ENCODE measurements at regions not wholly inside any gene's neighbourhood (a gene's known extent, or its start where the extent isn't known, plus 50 kb on each side); places are given as distances from the start of the nearest gene placed in this dataset.

DNA sequence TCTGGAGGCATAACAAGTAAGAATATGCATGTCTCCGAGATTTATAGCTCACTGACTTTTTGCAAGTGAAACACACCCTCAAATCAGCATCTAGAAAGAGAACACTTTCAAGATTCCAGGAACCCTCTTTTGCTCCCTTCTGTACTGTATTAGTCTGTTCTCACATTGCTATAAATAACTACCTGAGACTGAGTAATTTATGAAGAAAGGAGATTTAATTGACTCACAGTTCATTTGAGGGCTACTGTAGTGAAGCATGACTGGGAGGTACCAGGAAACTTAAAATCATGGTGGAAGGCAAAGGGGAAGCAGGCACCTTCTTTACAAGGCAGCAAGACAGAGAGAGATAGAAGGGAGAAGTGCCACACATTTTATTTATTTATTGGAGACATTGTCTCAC lies 269.9 kb downstream of the UTRN start:
- FAIRE-seq (no peak), DNase-seq (ENCODE audit: low spot score) (no peak), ATAC-seq (no peak)
- Histone ChIP-seq H3K9me3 (ENCODE audit: low read length) (no peaks in the 10 kb centered on the region), H3K27me3 (ENCODE audit: control insufficient read depth in 1 of 2, insufficient read depth in 2 of 2, low read length in 2 of 2) (no peaks in the 10 kb centered on the region), H4K20me1 (ENCODE audit: insufficient read depth, low read length) (no peaks in the 10 kb centered on the region), H3K4me1 (ENCODE audit: insufficient read depth, low read length) (0 out of 2 replicates have a peak, but pooled peaks cover 7% of the 10 kb centered on the region), H2AFZ (ENCODE audit: low read length) (no peak overlapping the region), H3K79me2 (ENCODE audit: insufficient read depth, low read length) (no peaks in the 10 kb centered on the region), H3K27ac (ENCODE audit: extremely low read length, insufficient read depth, low read length) (no peak overlapping the region), H3K4me3 (replicated peaks in 1 of 3; ENCODE audit: insufficient read depth in 1 of 3, low read depth in 2 of 3, low read length in 3 of 3) (no peak overlapping the region), H3K9ac (ENCODE audit: insufficient read depth, low read depth, low read length) (no peak overlapping the region), H3K4me2 (ENCODE audit: low read depth, low read length) (no peak overlapping the region), H3K36me3 (replicated peaks in 1 of 2; ENCODE audit: control insufficient read depth in 1 of 2, insufficient read depth in 2 of 2, low read length in 2 of 2) (peaks cover 26 to 77% of the 10 kb centered on the region in 2 experiments)
- in situ Hi-C loops (cut with HindIII; ENCODE audit: extremely low pct_ligation_motif_present, low pct_unique_long_range_greater_than_20kb), result no loop called here
- POLR2A ChIA-PET, result no interaction called here
- intact Hi-C loops (cut with micrococcal nuclease; ENCODE audit: unreplicated experiment), result no loop called here
- CTCF ChIA-PET (ENCODE audit: low intra/inter-chr PET ratio, low total read pairs), result no interaction called here
- 95% methylated on average over 1 of the region's 1 CpG for WGBS (ENCODE audit: low lambda C conversion rate)
- BruUV-seq (replicated peaks), result no TSS peak
- no peak for TF ChIP-seq MIXL1 (CRISPR knock-in tag; IDR thresholded peaks at IDR 0.05)

DNA sequence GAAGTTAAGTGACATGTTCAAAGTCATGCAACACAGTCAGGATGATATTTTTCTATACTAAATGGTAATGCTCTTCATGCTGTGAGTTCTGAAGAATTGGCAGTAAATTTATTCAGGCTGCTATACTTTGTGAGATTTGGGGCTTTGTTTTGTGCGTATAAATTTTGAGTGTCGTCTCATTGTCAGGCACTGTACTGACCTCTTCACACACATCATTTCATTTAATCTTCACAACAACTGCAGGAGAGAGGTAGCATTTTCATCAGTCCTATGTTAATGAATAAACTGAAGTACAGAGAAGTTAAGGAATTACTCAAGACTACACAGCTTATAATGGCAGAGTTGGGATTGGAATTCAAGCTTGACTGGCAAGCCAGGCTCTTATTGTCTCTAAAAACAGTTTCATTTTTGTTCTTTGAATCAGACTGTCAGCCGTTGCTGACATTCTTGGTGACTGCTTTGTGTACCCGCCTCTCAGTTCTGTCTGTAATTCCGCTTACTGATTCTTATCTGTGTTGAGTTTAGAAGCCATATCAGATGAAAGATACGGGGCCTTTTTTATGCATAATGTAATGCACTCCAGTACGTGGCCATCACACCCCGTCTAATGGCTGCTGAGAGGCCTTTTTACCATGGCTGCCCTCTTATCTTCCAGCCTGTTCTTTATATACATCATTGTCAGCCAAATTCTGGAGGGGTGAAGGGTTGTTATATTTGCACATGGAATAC lies 274.9 kb downstream of the UTRN start:
- DNase-seq (ENCODE audit: low spot score) (peak; percentile 35), ATAC-seq (no peak; the same call in 1 of the 3 replicates), FAIRE-seq (no peak)
- no peak overlapping the region for H3K9ac ChIP-seq (ENCODE audit: insufficient read depth, low read depth, low read length)
- peaks cover 21 to 66% of the 10 kb centered on the region in 2 experiments for H3K36me3 ChIP-seq (replicated peaks in 1 of 2; ENCODE audit: control insufficient read depth in 1 of 2, insufficient read depth in 2 of 2, low read length in 2 of 2)
- H3K27me3 ChIP-seq (ENCODE audit: control insufficient read depth in 1 of 2, insufficient read depth in 2 of 2, low read length in 2 of 2), result no peaks in the 10 kb centered on the region
- H3K4me2 ChIP-seq (ENCODE audit: low read depth, low read length), result no peak overlapping the region
- H2AFZ ChIP-seq (ENCODE audit: low read length), result no peak overlapping the region
- in situ Hi-C loops (cut with HindIII; ENCODE audit: extremely low pct_ligation_motif_present, low pct_unique_long_range_greater_than_20kb), result no loop called here
- no TSS peak for BruUV-seq (replicated peaks)
- H3K4me1 ChIP-seq (ENCODE audit: insufficient read depth, low read length), result 0 out of 2 replicates have a peak, but pooled peaks cover 7% of the 10 kb centered on the region
- no peak overlapping the region for H3K4me3 ChIP-seq (replicated peaks in 1 of 3; ENCODE audit: insufficient read depth in 1 of 3, low read depth in 2 of 3, low read length in 3 of 3)
- ChIA-PET CTCF (ENCODE audit: low intra/inter-chr PET ratio, low total read pairs) (no interaction called here), POLR2A (no interaction called here)
- no peaks in the 10 kb centered on the region for H4K20me1 ChIP-seq (ENCODE audit: insufficient read depth, low read length)
- H3K9me3 ChIP-seq (ENCODE audit: low read length), result no peaks in the 10 kb centered on the region
- intact Hi-C loops (cut with micrococcal nuclease; ENCODE audit: unreplicated experiment), result no loop called here
- no peak overlapping the region for H3K27ac ChIP-seq (ENCODE audit: extremely low read length, insufficient read depth, low read length)
- no peaks in the 10 kb centered on the region for H3K79me2 ChIP-seq (ENCODE audit: insufficient read depth, low read length)
- WGBS (ENCODE audit: low lambda C conversion rate), result 87% methylated on average over 8 of the region's 8 CpGs
- no peak for TF ChIP-seq SP1 (IDR thresholded peaks at IDR 0.05)
- TF ChIP-seq SP1 (CRISPR knock-in tag; IDR thresholded peaks at IDR 0.05), result no peak
- TF ChIP-seq ZNF280D (CRISPR knock-in tag; IDR thresholded peaks at IDR 0.05), result no peak
- TF ChIP-seq, protein P1, sequence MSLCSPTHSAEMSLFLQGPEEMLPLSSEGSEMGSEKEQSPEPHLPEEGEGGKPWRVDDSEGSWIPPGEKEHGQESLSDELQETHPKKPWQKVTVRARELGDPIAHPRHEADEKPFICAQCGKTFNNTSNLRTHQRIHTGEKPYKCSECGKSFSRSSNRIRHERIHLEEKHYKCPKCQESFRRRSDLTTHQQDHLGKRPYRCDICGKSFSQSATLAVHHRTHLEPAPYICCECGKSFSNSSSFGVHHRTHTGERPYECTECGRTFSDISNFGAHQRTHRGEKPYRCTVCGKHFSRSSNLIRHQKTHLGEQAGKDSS (CRISPR knock-in tag; IDR thresholded peaks at IDR 0.05; ENCODE audit: borderline replicate concordance, low read depth), result no peak
- TF ChIP-seq, protein P2, sequence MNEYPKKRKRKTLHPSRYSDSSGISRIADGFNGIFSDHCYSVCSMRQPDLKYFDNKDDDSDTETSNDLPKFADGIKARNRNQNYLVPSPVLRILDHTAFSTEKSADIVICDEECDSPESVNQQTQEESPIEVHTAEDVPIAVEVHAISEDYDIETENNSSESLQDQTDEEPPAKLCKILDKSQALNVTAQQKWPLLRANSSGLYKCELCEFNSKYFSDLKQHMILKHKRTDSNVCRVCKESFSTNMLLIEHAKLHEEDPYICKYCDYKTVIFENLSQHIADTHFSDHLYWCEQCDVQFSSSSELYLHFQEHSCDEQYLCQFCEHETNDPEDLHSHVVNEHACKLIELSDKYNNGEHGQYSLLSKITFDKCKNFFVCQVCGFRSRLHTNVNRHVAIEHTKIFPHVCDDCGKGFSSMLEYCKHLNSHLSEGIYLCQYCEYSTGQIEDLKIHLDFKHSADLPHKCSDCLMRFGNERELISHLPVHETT (CRISPR knock-in tag; conservative IDR thresholded peaks at IDR 0.05), result no peak
- no peak for TF ChIP-seq PAF1 (CRISPR knock-in tag; IDR thresholded peaks at IDR 0.05)
- TF ChIP-seq REST (IDR thresholded peaks at IDR 0.05; ENCODE audit: borderline replicate concordance in 1 of 2, low read depth in 1 of 2, low read length in 2 of 2), result no peak

Data from HepG2 (cell line).